ENCODE measurements at regions not wholly inside any gene's neighbourhood (a gene's known extent, or its start where the extent isn't known, plus 50 kb on each side); places are given as distances from the start of the nearest gene placed in this dataset.
A peak's percentile ranks its signal among the peaks of the same experiment; 100 is the strongest.

- FAIRE-seq (no peak), DNase-seq (ENCODE audit: low read depth) (peak; percentile 13)
- Histone ChIP-seq H3K27me3 (ENCODE audit: control insufficient read depth, insufficient read depth, low read length) (no peaks in the 10 kb centered on the region), H3K4me3 (ENCODE audit: low read depth, low read length) (no peak overlapping the region), H3K36me3 (ENCODE audit: control insufficient read depth, insufficient read depth, low read length) (no peaks in the 10 kb centered on the region)
- TF ChIP-seq CTCF (IDR thresholded peaks at IDR 0.05; ENCODE audit: insufficient read depth, low read length, severe bottlenecking), result no peak
Observed at GRCh38 chr1:72892461-72892860, 610.1 kb upstream of the NEGR1 start.

- no peaks in the 10 kb centered on the region for H3K27me3 ChIP-seq (ENCODE audit: control insufficient read depth, insufficient read depth, low read length)
- no peaks in the 10 kb centered on the region for H3K36me3 ChIP-seq (ENCODE audit: control insufficient read depth, insufficient read depth, low read length)
- FAIRE-seq, result no peak
- peak; percentile 41 for DNase-seq (ENCODE audit: low read depth)
- TF ChIP-seq CTCF (IDR thresholded peaks at IDR 0.05; ENCODE audit: insufficient read depth, low read length, severe bottlenecking), result no peak
- H3K4me3 ChIP-seq (ENCODE audit: low read depth, low read length), result no peak overlapping the region
Observed at GRCh38 chr1:72891976-72892375, 609.6 kb upstream of the NEGR1 start.

- H3K4me3 ChIP-seq (ENCODE audit: low read depth, low read length), result no peak overlapping the region
- FAIRE-seq, result no peak
- no peaks in the 10 kb centered on the region for H3K27me3 ChIP-seq (ENCODE audit: control insufficient read depth, insufficient read depth, low read length)
- no peak for TF ChIP-seq CTCF (IDR thresholded peaks at IDR 0.05; ENCODE audit: insufficient read depth, low read length, severe bottlenecking)
- no peaks in the 10 kb centered on the region for H3K36me3 ChIP-seq (ENCODE audit: control insufficient read depth, insufficient read depth, low read length)
- DNase-seq (ENCODE audit: low read depth), result no peak
Observed at GRCh38 chr1:72885841-72886240, 603.5 kb upstream of the NEGR1 start.

GRCh38 chr1:72885017-72885416 lies 602.7 kb upstream of the NEGR1 start:
- FAIRE-seq (no peak), DNase-seq (ENCODE audit: low read depth) (no peak)
- TF ChIP-seq CTCF (IDR thresholded peaks at IDR 0.05; ENCODE audit: insufficient read depth, low read length, severe bottlenecking), result no peak
- no peaks in the 10 kb centered on the region for H3K27me3 ChIP-seq (ENCODE audit: control insufficient read depth, insufficient read depth, low read length)
- H3K4me3 ChIP-seq (ENCODE audit: low read depth, low read length), result no peak overlapping the region
- H3K36me3 ChIP-seq (ENCODE audit: control insufficient read depth, insufficient read depth, low read length), result no peaks in the 10 kb centered on the region

- Histone ChIP-seq H3K36me3 (ENCODE audit: control insufficient read depth, insufficient read depth, low read length) (no peaks in the 10 kb centered on the region), H3K4me3 (ENCODE audit: low read depth, low read length) (no peak overlapping the region), H3K27me3 (ENCODE audit: control insufficient read depth, insufficient read depth, low read length) (no peaks in the 10 kb centered on the region)
- no peak for TF ChIP-seq CTCF (IDR thresholded peaks at IDR 0.05; ENCODE audit: insufficient read depth, low read length, severe bottlenecking)
- DNase-seq (ENCODE audit: low read depth), result no peak
- no peak for FAIRE-seq
Observed at GRCh38 chr1:72869873-72870272, 587.5 kb upstream of the NEGR1 start.

- Histone ChIP-seq H3K36me3 (ENCODE audit: control insufficient read depth, insufficient read depth, low read length) (no peaks in the 10 kb centered on the region), H3K4me3 (ENCODE audit: low read depth, low read length) (no peak overlapping the region), H3K27me3 (ENCODE audit: control insufficient read depth, insufficient read depth, low read length) (no peaks in the 10 kb centered on the region)
- FAIRE-seq (no peak), DNase-seq (ENCODE audit: low read depth) (no peak)
- no peak for TF ChIP-seq CTCF (IDR thresholded peaks at IDR 0.05; ENCODE audit: insufficient read depth, low read length, severe bottlenecking)
Observed at GRCh38 chr1:72869441-72869840, 587.1 kb upstream of the NEGR1 start.
